Smooth muscle cell (in vitro differentiated cells): ENCODE measurements at regions not wholly inside any gene's neighbourhood (a gene's known extent, or its start where the extent isn't known, plus 50 kb on each side); places are given as distances from the start of the nearest gene placed in this dataset.

Source experiments
- DNase-seq: peaks from one replicate; lab custom pipeline; 2025; ENCODE audit not compliant: unreplicated experiment; lab: John Stamatoyannopoulos, UW
- H2AFZ ChIP-seq: fragments of 200-600 bp; sonication (generic); 2 replicates; pipeline ENCODE4 v1.6.0; 2016; ENCODE audit warnings: antibody characterized with exemption, low read depth, mild to moderate bottlenecking
- H3F3A ChIP-seq: fragments of 200-600 bp; sonication (generic); 2 replicates; pipeline ENCODE4 v1.6.0; 2017; ENCODE audit warnings: antibody characterized with exemption, low read depth
- H3K27ac ChIP-seq: fragments of 200-600 bp; sonication (generic); 2 replicates; pipeline ENCODE4 v1.5.1; 2016; ENCODE audit warnings: low read depth, mild to moderate bottlenecking
- H3K27me3 ChIP-seq: fragments of 200-600 bp; sonication (generic); 2 replicates; pipeline ENCODE4 v1.6.1; 2016; ENCODE audit warnings: low read depth, mild to moderate bottlenecking
- H3K36me3 ChIP-seq: fragments of 200-600 bp; sonication (generic); 2 replicates; pipeline ENCODE4 v1.5.1; 2016; ENCODE audit warnings: low read depth
- H3K4me1 ChIP-seq: fragments of 200-600 bp; sonication (generic); 2 replicates; pipeline ENCODE4 v1.5.1; 2016; ENCODE audit warnings: low read depth
- H3K4me2 ChIP-seq: fragments of 200-600 bp; sonication (generic); 2 replicates; pipeline ENCODE4 v1.6.0; 2016; ENCODE audit warnings: mild to moderate bottlenecking
- H3K4me3 ChIP-seq: fragments of 200-600 bp; sonication (generic); 2 replicates; pipeline ENCODE4 v1.5.1; 2016; ENCODE audit warnings: mild to moderate bottlenecking
- H3K79me2 ChIP-seq: fragments of 200-600 bp; sonication (generic); 2 replicates; pipeline ENCODE4 v1.6.0; 2016; ENCODE audit warnings: low read depth, mild to moderate bottlenecking
- H3K9ac ChIP-seq: fragments of 200-600 bp; sonication (generic); 2 replicates; pipeline ENCODE4 v1.6.0; 2016; ENCODE audit warnings: low read depth
- H3K9me3 ChIP-seq: fragments of 200-600 bp; sonication (generic); replicated peaks from 2 replicates; pipeline ENCODE4 v1.5.1; 2016; ENCODE audit warnings: low read depth
- H4K20me1 ChIP-seq: fragments of 200-600 bp; sonication (generic); 2 replicates; pipeline ENCODE4 v1.6.0; 2016; ENCODE audit warnings: low read depth
- WGBS: methylation state at CpG from one replicate; pipeline ENCODE4 v1.1.7; 2016; ENCODE audit warnings: low lambda C conversion rate; 5-methylcytosine and 5-hydroxymethylcytosine counted together
- TF ChIP-seq, protein P1 (sequence below): fragments of 200-600 bp; sonication (generic); IDR thresholded peaks from 2 replicates; pipeline ENCODE4 v1.5.1; 2017; ENCODE audit warnings: borderline replicate concordance, mild to moderate bottlenecking, antibody characterized with exemption; ENCODE audit not compliant: insufficient read depth, poor library complexity, severe bottlenecking

GRCh38 chr6:125571207-125571755, 178.2 kb upstream of the HEY2 start:
- DNase-seq, result no peak
- Histone ChIP-seq H2AFZ (no peak overlapping the region), H3F3A (no peaks in the 10 kb centered on the region), H3K4me2 (no peak overlapping the region), H4K20me1 (no peaks in the 10 kb centered on the region), H3K27ac (no peak overlapping the region), H3K4me1 (no peaks in the 10 kb centered on the region), H3K9ac (no peak overlapping the region), H3K4me3 (no peak overlapping the region), H3K9me3 (no peaks in the 10 kb centered on the region), H3K27me3 (no peaks in the 10 kb centered on the region), H3K36me3 (no peaks in the 10 kb centered on the region), H3K79me2 (no peaks in the 10 kb centered on the region)
- TF ChIP-seq, protein P1, sequence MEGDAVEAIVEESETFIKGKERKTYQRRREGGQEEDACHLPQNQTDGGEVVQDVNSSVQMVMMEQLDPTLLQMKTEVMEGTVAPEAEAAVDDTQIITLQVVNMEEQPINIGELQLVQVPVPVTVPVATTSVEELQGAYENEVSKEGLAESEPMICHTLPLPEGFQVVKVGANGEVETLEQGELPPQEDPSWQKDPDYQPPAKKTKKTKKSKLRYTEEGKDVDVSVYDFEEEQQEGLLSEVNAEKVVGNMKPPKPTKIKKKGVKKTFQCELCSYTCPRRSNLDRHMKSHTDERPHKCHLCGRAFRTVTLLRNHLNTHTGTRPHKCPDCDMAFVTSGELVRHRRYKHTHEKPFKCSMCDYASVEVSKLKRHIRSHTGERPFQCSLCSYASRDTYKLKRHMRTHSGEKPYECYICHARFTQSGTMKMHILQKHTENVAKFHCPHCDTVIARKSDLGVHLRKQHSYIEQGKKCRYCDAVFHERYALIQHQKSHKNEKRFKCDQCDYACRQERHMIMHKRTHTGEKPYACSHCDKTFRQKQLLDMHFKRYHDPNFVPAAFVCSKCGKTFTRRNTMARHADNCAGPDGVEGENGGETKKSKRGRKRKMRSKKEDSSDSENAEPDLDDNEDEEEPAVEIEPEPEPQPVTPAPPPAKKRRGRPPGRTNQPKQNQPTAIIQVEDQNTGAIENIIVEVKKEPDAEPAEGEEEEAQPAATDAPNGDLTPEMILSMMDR, result no peak
- WGBS, result 87% methylated on average over 2 of the region's 2 CpGs

DNA sequence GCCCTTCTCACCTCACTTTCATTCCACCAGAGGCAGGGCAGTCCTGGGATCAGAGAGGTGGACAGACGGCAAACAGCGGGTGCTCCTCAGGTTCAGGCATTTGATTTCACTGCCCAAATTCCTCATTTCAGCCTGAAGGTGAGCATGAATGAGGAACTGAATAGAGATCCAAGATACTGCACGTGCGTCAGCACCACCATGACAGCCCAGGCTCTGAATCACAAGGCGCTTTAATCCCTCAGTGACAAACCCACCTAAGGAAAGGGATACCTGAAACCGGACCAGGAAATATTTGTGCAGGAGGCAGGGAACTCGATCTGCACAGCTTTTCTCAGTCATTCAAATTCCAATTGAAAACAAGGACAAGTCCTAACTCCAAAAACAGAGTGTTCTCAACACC, 174.8 kb upstream of the HEY2 start:
- WGBS, result 82% methylated on average over 7 of the region's 7 CpGs
- Histone ChIP-seq H3K27ac (no peak overlapping the region), H3K9ac (no peak overlapping the region)

DNA sequence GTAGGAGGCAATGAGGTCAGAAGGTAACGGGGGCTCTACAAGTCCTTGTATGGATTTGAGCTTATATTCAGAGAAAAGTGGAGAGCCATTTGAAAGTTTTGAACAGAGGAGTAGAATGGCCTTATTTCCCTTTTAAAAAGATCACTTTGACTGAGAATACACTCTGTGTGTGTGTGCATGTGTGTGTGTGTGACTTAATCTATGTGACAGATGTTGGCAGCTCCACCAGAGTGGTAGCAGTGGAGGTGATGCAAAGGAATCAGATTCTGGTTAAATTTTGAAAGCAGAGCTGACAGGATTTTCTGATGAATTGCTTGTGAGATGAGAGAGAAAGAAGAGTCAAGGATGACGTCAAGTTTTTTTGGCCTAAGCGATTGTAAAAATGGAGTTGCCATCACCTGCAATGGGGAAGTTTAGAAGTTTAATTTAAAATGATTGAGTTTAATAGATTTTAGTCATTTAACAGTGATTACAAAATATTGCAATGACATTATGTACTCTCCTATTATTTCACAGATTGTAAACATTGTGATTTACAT, 172.2 kb upstream of the HEY2 start:
- H3K4me2 ChIP-seq, result peak overlapping the region; percentile 78
- no peak overlapping the region for H3K4me3 ChIP-seq
- H4K20me1 ChIP-seq, result no peaks in the 10 kb centered on the region
- no peaks in the 10 kb centered on the region for H3K27me3 ChIP-seq
- no peaks in the 10 kb centered on the region for H3K9me3 ChIP-seq
- H3K79me2 ChIP-seq, result no peaks in the 10 kb centered on the region
- no peak for DNase-seq
- TF ChIP-seq, protein P1, result no peak
- no peaks in the 10 kb centered on the region for H3F3A ChIP-seq
- peak overlapping the region; percentile 87 for H2AFZ ChIP-seq
- no peak overlapping the region for H3K9ac ChIP-seq
- peaks cover 5% of the 10 kb centered on the region for H3K4me1 ChIP-seq
- H3K27ac ChIP-seq, result peak overlapping the region; percentile 68
- H3K36me3 ChIP-seq, result no peaks in the 10 kb centered on the region
- 84% methylated on average over 3 of the region's 3 CpGs for WGBS

More for the DNA sequence above, 174.8 kb upstream of the HEY2 start:
- peaks cover 5% of the 10 kb centered on the region for H3K4me1 ChIP-seq
- H3K79me2 ChIP-seq, result no peaks in the 10 kb centered on the region
- H2AFZ ChIP-seq, result no peak overlapping the region
- H4K20me1 ChIP-seq, result no peaks in the 10 kb centered on the region
- no peaks in the 10 kb centered on the region for H3K36me3 ChIP-seq
- DNase-seq, result no peak
- H3K4me3 ChIP-seq, result no peak overlapping the region
- TF ChIP-seq, protein P1, result no peak
- H3K27me3 ChIP-seq, result no peaks in the 10 kb centered on the region
- no peaks in the 10 kb centered on the region for H3F3A ChIP-seq
- H3K4me2 ChIP-seq, result no peak overlapping the region
- H3K9me3 ChIP-seq, result no peaks in the 10 kb centered on the region

GRCh38 chr6:125584468-125584939, 164.9 kb upstream of the HEY2 start:
- TF ChIP-seq, protein P1, result no peak
- H3K9ac ChIP-seq, result no peak overlapping the region
- H3K9me3 ChIP-seq, result no peaks in the 10 kb centered on the region
- 7% methylated on average over 9 of the region's 9 CpGs for WGBS
- no peak overlapping the region for H3K4me3 ChIP-seq
- no peaks in the 10 kb centered on the region for H3K79me2 ChIP-seq
- H3K27me3 ChIP-seq, result no peaks in the 10 kb centered on the region
- no peaks in the 10 kb centered on the region for H4K20me1 ChIP-seq
- peaks cover 16% of the 10 kb centered on the region for H3K4me1 ChIP-seq
- peaks cover 12% of the 10 kb centered on the region for H3F3A ChIP-seq
- H2AFZ ChIP-seq, result peak overlapping the region; percentile 13
- no peak for DNase-seq
- peak overlapping the region; percentile 9 for H3K4me2 ChIP-seq
- peak overlapping the region; percentile 72 for H3K27ac ChIP-seq
- no peaks in the 10 kb centered on the region for H3K36me3 ChIP-seq
